Thyroid gland (tissue), 4 donors: ENCODE measurements at regions not wholly inside any gene's neighbourhood (a gene's known extent, or its start where the extent isn't known, plus 50 kb on each side); places are given as distances from the start of the nearest gene placed in this dataset.

Source experiments
- DNase-seq, 2 donors: peaks; one replicate each; pipeline ENCODE4 v3.0.0-alpha.2; 2019
- H3K27ac ChIP-seq, 3 donors: fragments of 200-600 bp; sonication (generic); 1 replicate in 2 of 3; 2 replicates in 1 of 3; pipeline ENCODE4 v1.5.1; 2016 to 2019; ENCODE audit warnings: mild to moderate bottlenecking in 1 of 3, moderate library complexity in 1 of 3
- H3K27me3 ChIP-seq: fragments of 200-600 bp; sonication (generic); one replicate; pipeline ENCODE4 v1.5.1; 2019
- H3K36me3 ChIP-seq, 2 donors: fragments of 200-600 bp; sonication (generic); one replicate each; pipeline ENCODE4 v1.5.1; 2016 to 2019
- H3K4me1 ChIP-seq, 2 donors: fragments of 200-600 bp; sonication (generic); one replicate each; pipeline ENCODE4 v1.5.1; 2017 to 2019
- H3K4me3 ChIP-seq, 3 donors: fragments of 200-600 bp; sonication (generic); replicated peaks in 1 of 3; 1 replicate in 2 of 3; 2 replicates in 1 of 3; pipeline ENCODE4 v1.5.1; 2016; ENCODE audit warnings: mild to moderate bottlenecking in 1 of 3
- H3K9me3 ChIP-seq: fragments of 200-600 bp; sonication (generic); one replicate; pipeline ENCODE4 v1.5.1; 2017
- CTCF ChIP-seq, 6 experiments: fragments of 200-600 bp in 3 of 6; fragments of 450-650 bp in 3 of 6; sonication (generic) in 3 of 6; IDR thresholded peaks; one replicate each; pipeline ENCODE4 v1.5.1; 2016 to 2019; ENCODE audit warnings: antibody characterized with exemption in 6 of 6, mild to moderate bottlenecking in 2 of 6, inconsistent platforms in 1 of 6, moderate library complexity in 1 of 6
- POLR2A ChIP-seq, 2 donors: fragments of 450-650 bp; IDR thresholded peaks; one replicate each; pipeline ENCODE4 v1.6.1; 2017; ENCODE audit warnings: antibody characterized with exemption in 2 of 2, mild to moderate bottlenecking in 2 of 2, moderate library complexity in 1 of 2
- WGBS, 2 donors: methylation state at CpG; one replicate each; pipeline ENCODE4 v1.1.5; 2017; 5-methylcytosine and 5-hydroxymethylcytosine counted together
- intact Hi-C: fragments of 100-400 bp; cut with DNase I; formaldehyde crosslinking; loops from one replicate; pipeline ENCODE4 v1.15.1; 2023

GRCh38 chr12:67742461-67742860, 93.9 kb downstream of the DYRK2 start:
- DNase-seq, result no peak
- intact Hi-C loops, result no loop called here
- Histone ChIP-seq H3K27me3 (no peaks in the 10 kb centered on the region), H3K4me1 (no peaks in the 10 kb centered on the region), H3K9me3 (no peaks in the 10 kb centered on the region), H3K36me3 (no peaks in the 10 kb centered on the region), H3K27ac (no peak overlapping the region), H3K4me3 (no peak overlapping the region)
- no peak for TF ChIP-seq CTCF (IDR thresholded peaks at IDR 0.05)
- TF ChIP-seq POLR2A (IDR thresholded peaks at IDR 0.05), result no peak
- WGBS, 2 donors, result 38 to 47% methylated on average over 1 of the region's 1 CpG

- Histone ChIP-seq H3K4me1 (no peaks in the 10 kb centered on the region), H3K27me3 (no peaks in the 10 kb centered on the region), H3K27ac (no peak overlapping the region), H3K36me3 (no peaks in the 10 kb centered on the region), H3K4me3 (no peak overlapping the region), H3K9me3 (no peaks in the 10 kb centered on the region)
- intact Hi-C loops, result no loop called here
- WGBS, 2 donors, result 94 to 98% methylated on average over 2 of the region's 2 CpGs
- peak in 1 of 2 donors; percentile 3 for DNase-seq
- TF ChIP-seq POLR2A (IDR thresholded peaks at IDR 0.05) (no peak), CTCF (IDR thresholded peaks at IDR 0.05) (no peak)
These were observed 99.6 kb downstream of the DYRK2 start for GRCh38 chr12:67747869-67748742.

- Histone ChIP-seq H3K9me3 (no peaks in the 10 kb centered on the region), H3K27me3 (no peaks in the 10 kb centered on the region), H3K4me3 (no peak overlapping the region), H3K4me1 (no peaks in the 10 kb centered on the region), H3K27ac (no peak overlapping the region), H3K36me3 (no peaks in the 10 kb centered on the region)
- TF ChIP-seq CTCF (IDR thresholded peaks at IDR 0.05) (no peak), POLR2A (IDR thresholded peaks at IDR 0.05) (no peak)
- 93 to 97% methylated on average over 1 of the region's 1 CpG for WGBS, 2 donors
- DNase-seq, result no peak
- intact Hi-C loops, result no loop called here
These were observed 100.1 kb downstream of the DYRK2 start for GRCh38 chr12:67748743-67749040.

- Histone ChIP-seq H3K36me3 (no peaks in the 10 kb centered on the region), H3K27me3 (no peaks in the 10 kb centered on the region), H3K27ac (no peak overlapping the region), H3K4me3 (no peak overlapping the region), H3K4me1 (no peaks in the 10 kb centered on the region), H3K9me3 (no peaks in the 10 kb centered on the region)
- no peak for DNase-seq
- intact Hi-C loops, result no loop called here
- whole genome bisulfite sequencing, 2 donors, result 98 to 100% methylated on average over 3 of the region's 3 CpGs
- no peak for TF ChIP-seq POLR2A (IDR thresholded peaks at IDR 0.05)
These were observed 102.1 kb downstream of the DYRK2 start for GRCh38 chr12:67750513-67751183.

GRCh38 chr12:67751381-67751928, 102.9 kb downstream of the DYRK2 start:
- no peaks in the 10 kb centered on the region for H3K36me3 ChIP-seq
- WGBS, 2 donors, result 67% methylated on average over 6 of the region's 6 CpGs
- DNase-seq, result no peak
- H3K4me3 ChIP-seq, result no peak overlapping the region
- H3K27me3 ChIP-seq, result no peaks in the 10 kb centered on the region
- TF ChIP-seq CTCF (IDR thresholded peaks at IDR 0.05) (no peak), POLR2A (IDR thresholded peaks at IDR 0.05) (no peak)
- no peaks in the 10 kb centered on the region for H3K4me1 ChIP-seq
- no peak overlapping the region for H3K27ac ChIP-seq
- intact Hi-C loops, result no loop called here
- H3K9me3 ChIP-seq, result no peaks in the 10 kb centered on the region
